GM12878 (cell line): ENCODE measurements at regions not wholly inside any gene's neighbourhood (a gene's known extent, or its start where the extent isn't known, plus 50 kb on each side); places are given as distances from the start of the nearest gene placed in this dataset.

Source experiments
- ATAC-seq: fragments of 200-7000 bp; cut with Tn5 transposase; 3 replicates; pipeline ENCODE4 v1.9.1; 2020; ENCODE audit warnings: mild to moderate bottlenecking, moderate library complexity
- BruUV-seq: library from RNA; stranded (reverse); fragments of 400-500 nt; replicated peaks from 2 replicates; lab custom pipeline; 2021; lab: Mats Ljungman, UMichigan
- CTCF ChIA-PET: fragments of 300-600 bp; sonication (Branson Sonifier 250); formaldehyde crosslinking; extraction: SDS; loops from one replicate; lab custom pipeline; 2021; ENCODE audit warnings: inconsistent platforms; lab: Yijun Ruan, JAX
- POLR2A ChIA-PET: fragments of 350-600 bp; formaldehyde crosslinking; extraction: SDS; loops from one replicate; lab custom pipeline; 2021; ENCODE audit warnings: inconsistent platforms; lab: Charles Lee
- RAD21 ChIA-PET: fragments of 300-600 bp; sonication (Branson Sonifier 250); formaldehyde crosslinking; loops from one replicate; lab custom pipeline; 2023; ENCODE audit warnings: antibody characterized with exemption; ENCODE audit not compliant: unreplicated experiment; lab: Charles Lee
- SMC1A ChIA-PET: fragments of 300-600 bp; sonication (Branson Sonifier 250); formaldehyde crosslinking; loops from one replicate; lab custom pipeline; 2023; ENCODE audit not compliant: unreplicated experiment, uncharacterized antibody; lab: Charles Lee
- DNase-seq: peaks from one replicate; pipeline ENCODE4 v3.0.0-alpha.2; 2011; ENCODE audit warnings: low read depth, low spot score
- FAIRE-seq: peaks from 3 replicates; lab custom pipeline; 2011; peaks lifted over from hg19 to GRCh38; lab: Jason Lieb, UNC
- H2AFZ ChIP-seq: 2 replicates; pipeline ENCODE4 v1.6.0; 2011; ENCODE audit warnings: low read depth, low read length, control low read depth; ENCODE audit not compliant: control insufficient read depth
- H3K27ac ChIP-seq: 2 replicates; pipeline ENCODE4 v1.5.1; 2011; ENCODE audit warnings: control low read depth; ENCODE audit not compliant: control insufficient read depth, insufficient read depth
- H3K27me3 ChIP-seq, 2 experiments: replicated peaks in 1 of 2; 2 replicates each; pipeline versions ENCODE4 v1.6.0 to v1.6.1; 2011; ENCODE audit warnings: low read length in 1 of 2; ENCODE audit not compliant: control insufficient read depth in 2 of 2, insufficient read depth in 2 of 2
- H3K36me3 ChIP-seq, 2 experiments: 2 replicates each; pipeline ENCODE4 v1.5.1; 2011; ENCODE audit warnings: low read length in 1 of 2; ENCODE audit not compliant: control insufficient read depth in 2 of 2, insufficient read depth in 2 of 2
- H3K4me1 ChIP-seq: 2 replicates; pipeline ENCODE4 v1.6.1; 2011; ENCODE audit warnings: mild to moderate bottlenecking, low read length, moderate library complexity, mixed read lengths; ENCODE audit not compliant: control insufficient read depth, insufficient read depth
- H3K4me2 ChIP-seq: 2 replicates; pipeline ENCODE4 v1.6.0; 2011; ENCODE audit warnings: control low read depth; ENCODE audit not compliant: control insufficient read depth, insufficient read depth
- H3K4me3 ChIP-seq: fragments of 200-600 bp; sonication (generic); 2 replicates; pipeline ENCODE4 v1.5.1; 2016
- H3K79me2 ChIP-seq: 2 replicates; pipeline ENCODE4 v1.6.0; 2011; ENCODE audit warnings: low read length; ENCODE audit not compliant: control insufficient read depth, insufficient read depth
- H3K9ac ChIP-seq: 2 replicates; pipeline ENCODE4 v1.8.0; 2011; ENCODE audit warnings: low read length, control low read depth, mixed read lengths; ENCODE audit not compliant: control insufficient read depth, insufficient read depth
- H3K9me3 ChIP-seq: replicated peaks from 3 replicates; pipeline ENCODE4 v1.5.1; 2011; ENCODE audit warnings: mild to moderate bottlenecking, low read length; ENCODE audit not compliant: control insufficient read depth, insufficient read depth
- H4K20me1 ChIP-seq: 2 replicates; pipeline ENCODE4 v1.6.0; 2011; ENCODE audit not compliant: control insufficient read depth, insufficient read depth
- BCL11A ChIP-seq: IDR thresholded peaks from 2 replicates; pipeline ENCODE4 v1.6.1; 2011; ENCODE audit warnings: low read depth, low read length
- BRCA1 ChIP-seq: IDR thresholded peaks from 2 replicates; pipeline ENCODE4 v1.6.1; 2011; ENCODE audit warnings: low read depth, low read length, improper control_type of control experiment
- RUNX3 ChIP-seq: IDR thresholded peaks from 2 replicates; pipeline ENCODE4 v1.6.1; 2012; ENCODE audit warnings: low read length, inconsistent platforms
- SPI1 ChIP-seq: IDR thresholded peaks from 2 replicates; pipeline ENCODE4 v1.6.1; 2011; ENCODE audit warnings: low read depth, mild to moderate bottlenecking, low read length, moderate library complexity, borderline replicate concordance; ENCODE audit not compliant: insufficient read depth
- WGBS: methylation state at CpG from one replicate; pipeline ENCODE4 v1.1.6; 2016; ENCODE audit warnings: low lambda C conversion rate; ENCODE audit not compliant: insufficient replicate concordance, insufficient coverage; ENCODE audit errors: missing lambda C conversion rate; 5-methylcytosine and 5-hydroxymethylcytosine counted together
- in situ Hi-C: fragments of 300-500 bp; cut with MboI; formaldehyde crosslinking; loops from 9 replicates; pipeline ENCODE4 v1.14.3; 2018; ENCODE audit warnings: mixed read lengths
- intact Hi-C: fragments of 100-400 bp; cut with micrococcal nuclease; formaldehyde crosslinking; loops from one replicate; pipeline ENCODE4 v1.14.2; 2022; ENCODE audit not compliant: unreplicated experiment

DNA sequence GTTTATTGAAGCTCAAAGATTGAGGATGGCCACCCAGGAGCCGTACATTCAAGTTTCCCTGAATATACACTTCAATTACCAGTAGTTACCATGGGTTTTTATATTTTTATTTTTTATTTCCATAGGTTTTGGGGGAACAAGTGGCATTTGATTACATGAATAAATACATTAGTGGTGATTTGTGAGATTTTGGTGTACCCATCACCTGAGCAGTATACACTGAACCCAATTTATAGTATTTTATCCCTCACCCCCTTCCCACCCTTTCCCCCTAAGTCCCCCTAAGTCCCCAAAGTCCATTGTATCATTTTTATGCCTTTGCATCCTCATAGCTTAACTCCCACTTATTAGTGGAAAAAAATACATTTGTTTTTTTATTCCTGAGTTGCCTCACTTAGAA lies 791.4 kb downstream of the BRINP3 start:
- RAD21 ChIA-PET = no interaction called here
- 4% methylated on average over 1 of the region's 1 CpG for WGBS
- Histone ChIP-seq H2AFZ (no peak overlapping the region), H3K9me3 (no peaks in the 10 kb centered on the region), H3K9ac (no peak overlapping the region), H3K27me3 (no peaks in the 10 kb centered on the region), H3K36me3 (no peaks in the 10 kb centered on the region), H3K27ac (no peak overlapping the region), H3K4me1 (no peaks in the 10 kb centered on the region), H3K4me2 (no peak overlapping the region), H3K4me3 (no peak overlapping the region), H4K20me1 (no peaks in the 10 kb centered on the region), H3K79me2 (no peaks in the 10 kb centered on the region)
- POLR2A ChIA-PET = no interaction called here
- TF ChIP-seq BCL11A (no peak), RUNX3 (no peak)
- CTCF ChIA-PET = no interaction called here
- in situ Hi-C loops (no loop called here), intact Hi-C loops (no loop called here)
- no TSS peak for BruUV-seq
- no peak for DNase-seq
- no peak for FAIRE-seq
- ATAC-seq = no peak
- SMC1A ChIA-PET = no interaction called here

- intact Hi-C loops (no loop called here), in situ Hi-C loops (no loop called here)
- H3K9me3 ChIP-seq = no peaks in the 10 kb centered on the region
- H2AFZ ChIP-seq = no peak overlapping the region
- TF ChIP-seq SPI1 = no peak
- TF ChIP-seq BRCA1 = no peak
- CTCF ChIA-PET = no interaction called here
- FAIRE-seq (no peak), ATAC-seq (no peak), DNase-seq (no peak)
- no peak overlapping the region for H3K9ac ChIP-seq
- RAD21 ChIA-PET = no interaction called here
- H3K4me1 ChIP-seq = no peaks in the 10 kb centered on the region
- no peak overlapping the region for H3K4me2 ChIP-seq
- H3K36me3 ChIP-seq = no peaks in the 10 kb centered on the region
- SMC1A ChIA-PET = interaction anchor here (0.6 kb wide), 1 partner anchor 1505 kb away, joined by 3 read pairs; no protein-coding TSS in a partner anchor
- H3K27me3 ChIP-seq = no peaks in the 10 kb centered on the region
- H4K20me1 ChIP-seq = no peaks in the 10 kb centered on the region
- no TSS peak for BruUV-seq
- H3K79me2 ChIP-seq = no peaks in the 10 kb centered on the region
- POLR2A ChIA-PET = no interaction called here
- 29% methylated on average over 2 of the region's 2 CpGs for WGBS
- no peak overlapping the region for H3K4me3 ChIP-seq
- H3K27ac ChIP-seq = no peak overlapping the region
Measured at GRCh38 chr1:189693140-189693539, 784.5 kb downstream of the BRINP3 start.
